Brain microvascular endothelial cell (primary cell): ENCODE measurements at regions not wholly inside any gene's neighbourhood (a gene's known extent, or its start where the extent isn't known, plus 50 kb on each side); places are given as distances from the start of the nearest gene placed in this dataset.
"Not testable (repeated sequence)": the region's sequence is repeated elsewhere in the genome, so short reads cannot be mapped to it uniquely, and the experiment has no call there.

Source experiments
- DNase-seq: peaks from one replicate; pipeline ENCODE4 v3.0.0-alpha.2; 2020
- H3K27ac ChIP-seq: fragments of 250-450 bp; sonication (Bioruptor Pico); 2 replicates; pipeline ENCODE4 v1.5.1; 2020; ENCODE audit warnings: mild to moderate bottlenecking, moderate library complexity
- H3K27me3 ChIP-seq: fragments of 250-450 bp; sonication (Bioruptor Pico); replicated peaks from 2 replicates; pipeline ENCODE4 v1.5.1; 2020; ENCODE audit warnings: mild to moderate bottlenecking
- H3K36me3 ChIP-seq: fragments of 250-450 bp; sonication (Bioruptor Pico); replicated peaks from 2 replicates; pipeline ENCODE4 v1.5.1; 2020; ENCODE audit warnings: mild to moderate bottlenecking
- H3K4me3 ChIP-seq: 2 replicates; pipeline ENCODE4 v1.5.1; 2011; ENCODE audit warnings: low read depth, mild to moderate bottlenecking, control low read depth, low read length, moderate library complexity
- CTCF ChIP-seq: IDR thresholded peaks from 2 replicates; pipeline ENCODE4 v1.5.1; 2011; ENCODE audit warnings: low read depth, mild to moderate bottlenecking, moderate library complexity, low read length, control low read depth, inconsistent platforms; ENCODE audit errors: missing control alignments
- in situ Hi-C: cut with HindIII; loops from 2 replicates; pipeline ENCODE4 v1.10.0; 2017; ENCODE audit warnings: low sequenced_read_pairs, low pct_ligation_motif_present

GRCh38 chr1:171397851-171398469 is 84.0 kb downstream of the FMO4 start:
- Histone ChIP-seq H3K27ac (no peak overlapping the region), H3K27me3 (no peaks in the 10 kb centered on the region), H3K36me3 (no peaks in the 10 kb centered on the region), H3K4me3 (no peak overlapping the region)
- DNase-seq = no peak
- no peak for TF ChIP-seq CTCF
- in situ Hi-C loops = no loop called here

- TF ChIP-seq CTCF = no peak
- DNase-seq = peak; percentile 29
- Histone ChIP-seq H3K36me3 (no peaks in the 10 kb centered on the region), H3K27me3 (no peaks in the 10 kb centered on the region), H3K27ac (no peak overlapping the region), H3K4me3 (no peak overlapping the region)
- in situ Hi-C loops = no loop called here
Observed at GRCh38 chr1:171403393-171403792, 81.9 kb upstream of the PRRC2C start.

- no peak for TF ChIP-seq CTCF
- no peaks in the 10 kb centered on the region for H3K36me3 ChIP-seq
- DNase-seq = no peak
- H3K4me3 ChIP-seq = no peak overlapping the region
- H3K27ac ChIP-seq = no peak overlapping the region
- no peaks in the 10 kb centered on the region for H3K27me3 ChIP-seq
- in situ Hi-C loops = no loop called here
Observed at GRCh38 chr1:171405391-171405714, 80.0 kb upstream of the PRRC2C start.

GRCh38 chr1:171413557-171413956 is 71.8 kb upstream of the PRRC2C start:
- H3K36me3 ChIP-seq, H3K27ac ChIP-seq, in situ Hi-C loops, H3K4me3 ChIP-seq, H3K27me3 ChIP-seq, DNase-seq: not testable (repeated sequence)

- H3K36me3 ChIP-seq = no peaks in the 10 kb centered on the region
- no peak overlapping the region for H3K27ac ChIP-seq
- no peaks in the 10 kb centered on the region for H3K27me3 ChIP-seq
- H3K4me3 ChIP-seq = no peak overlapping the region
- DNase-seq = no peak
- TF ChIP-seq CTCF = no peak
- in situ Hi-C loops = no loop called here
Observed at GRCh38 chr1:171418546-171418945, 66.8 kb upstream of the PRRC2C start.

- Histone ChIP-seq H3K4me3 (no peak overlapping the region), H3K36me3 (no peaks in the 10 kb centered on the region), H3K27ac (no peak overlapping the region), H3K27me3 (no peaks in the 10 kb centered on the region)
- no peak for DNase-seq
- TF ChIP-seq CTCF = no peak
- in situ Hi-C loops = no loop called here
Observed at GRCh38 chr1:171420810-171421209, 64.5 kb upstream of the PRRC2C start.
